ENCODE measurements at regions not wholly inside any gene's neighbourhood (a gene's known extent, or its start where the extent isn't known, plus 50 kb on each side); places are given as distances from the start of the nearest gene placed in this dataset.

- ChIA-PET CTCF (no interaction called here), POLR2A (no interaction called here)
Measured at GRCh38 chr4:11342401-11342800, 86.3 kb downstream of the HS3ST1 start.

- CTCF ChIA-PET: no interaction called here
- POLR2A ChIA-PET: no interaction called here
Measured at GRCh38 chr4:11341337-11342043, 87.2 kb downstream of the HS3ST1 start.

- ChIA-PET POLR2A (no interaction called here), CTCF (no interaction called here)
Measured at GRCh38 chr4:11338956-11339782, 89.5 kb downstream of the HS3ST1 start.

- ChIA-PET POLR2A (no interaction called here), CTCF (no interaction called here)
Measured at GRCh38 chr4:11337287-11337686, 91.4 kb downstream of the HS3ST1 start.

- ChIA-PET CTCF (no interaction called here), POLR2A (no interaction called here)
Measured at GRCh38 chr4:11336435-11336834, 92.3 kb downstream of the HS3ST1 start.

- CTCF ChIA-PET: no interaction called here
Measured at GRCh38 chr4:11334887-11335286, 93.8 kb downstream of the HS3ST1 start.

GRCh38 chr4:11328401-11328800 lies 100.3 kb downstream of the HS3ST1 start:
- CTCF ChIA-PET: no interaction called here

More at GRCh38 chr4:11334887-11335286, 93.8 kb downstream of the HS3ST1 start:
- POLR2A ChIA-PET: no interaction called here

GRCh38 chr4:11326021-11326420 lies 102.7 kb downstream of the HS3ST1 start:
- POLR2A ChIA-PET: no interaction called here
- CTCF ChIA-PET: no interaction called here

More at GRCh38 chr4:11328401-11328800, 100.3 kb downstream of the HS3ST1 start:
- POLR2A ChIA-PET: no interaction called here

- ChIA-PET POLR2A (no interaction called here), CTCF (no interaction called here)
Measured at GRCh38 chr4:11323771-11324170, 104.9 kb downstream of the HS3ST1 start.

- ChIA-PET CTCF (no interaction called here), POLR2A (no interaction called here)
Measured at GRCh38 chr4:11313157-11313943, 115.3 kb downstream of the HS3ST1 start.

- CTCF ChIA-PET: no interaction called here
- POLR2A ChIA-PET: no interaction called here
Measured at GRCh38 chr4:11312389-11312788, 116.3 kb downstream of the HS3ST1 start.

- POLR2A ChIA-PET: no interaction called here
Measured at GRCh38 chr4:11301075-11301660, 127.5 kb downstream of the HS3ST1 start.

GRCh38 chr4:11299836-11300235 lies 128.9 kb downstream of the HS3ST1 start:
- CTCF ChIA-PET: no interaction called here
- POLR2A ChIA-PET: no interaction called here

More at GRCh38 chr4:11301075-11301660, 127.5 kb downstream of the HS3ST1 start:
- CTCF ChIA-PET: no interaction called here

- CTCF ChIA-PET: no interaction called here
- POLR2A ChIA-PET: no interaction called here
Measured at GRCh38 chr4:11299016-11299415, 129.7 kb downstream of the HS3ST1 start.

- ChIA-PET CTCF (no interaction called here), POLR2A (no interaction called here)
Measured at GRCh38 chr4:11298451-11298850, 130.2 kb downstream of the HS3ST1 start.

GRCh38 chr4:11297627-11298026 lies 131.1 kb downstream of the HS3ST1 start:
- CTCF ChIA-PET: no interaction called here
- POLR2A ChIA-PET: no interaction called here

GRCh38 chr4:11297201-11297600 lies 131.5 kb downstream of the HS3ST1 start:
- CTCF ChIA-PET: no interaction called here
- POLR2A ChIA-PET: no interaction called here

GRCh38 chr4:11293866-11294265 lies 134.8 kb downstream of the HS3ST1 start:
- CTCF ChIA-PET: no interaction called here
- POLR2A ChIA-PET: no interaction called here

- ChIA-PET CTCF (no interaction called here), POLR2A (no interaction called here)
Measured at GRCh38 chr4:11287055-11287454, 141.6 kb downstream of the HS3ST1 start.

GRCh38 chr4:11286533-11286932 lies 142.2 kb downstream of the HS3ST1 start:
- ChIA-PET CTCF (no interaction called here), POLR2A (no interaction called here)

- ChIA-PET POLR2A (no interaction called here), CTCF (no interaction called here)
Measured at GRCh38 chr4:11281720-11282119, 147.0 kb downstream of the HS3ST1 start.
